H9 (cell line): ENCODE measurements at regions not wholly inside any gene's neighbourhood (a gene's known extent, or its start where the extent isn't known, plus 50 kb on each side); places are given as distances from the start of the nearest gene placed in this dataset.

Experiments used
- DNase-seq: peaks from one replicate; pipeline ENCODE4 v3.0.0-alpha.2; 2017
- H2AFZ ChIP-seq: one replicate; pipeline ENCODE4 v1.6.1; 2013; ENCODE audit warnings: mild to moderate bottlenecking, low read length, control low read depth, moderate library complexity
- H2AK5ac ChIP-seq: 2 replicates; pipeline ENCODE4 v1.6.1; 2013; ENCODE audit warnings: low read length, control low read depth, mixed read lengths; ENCODE audit not compliant: insufficient read length
- H2BK120ac ChIP-seq: one replicate; pipeline ENCODE4 v1.6.1; 2013; ENCODE audit warnings: low read depth, mild to moderate bottlenecking, low read length, control low read depth, inconsistent platforms; ENCODE audit not compliant: poor library complexity, severe bottlenecking
- H2BK12ac ChIP-seq: 2 replicates; pipeline ENCODE4 v1.6.1; 2013; ENCODE audit warnings: low read length, control low read depth, mixed read lengths, low read depth; ENCODE audit not compliant: insufficient read length
- H2BK15ac ChIP-seq: 2 replicates; pipeline ENCODE4 v1.6.1; 2013; ENCODE audit warnings: low read depth, low read length, control low read depth
- H2BK20ac ChIP-seq: one replicate; pipeline ENCODE4 v1.6.1; 2013; ENCODE audit warnings: low read depth, mild to moderate bottlenecking, low read length, control low read depth, inconsistent platforms; ENCODE audit not compliant: poor library complexity, severe bottlenecking
- H2BK5ac ChIP-seq: 2 replicates; pipeline ENCODE4 v1.6.1; 2013; ENCODE audit warnings: low read length, control low read depth, mixed read lengths; ENCODE audit not compliant: insufficient read length
- H3K14ac ChIP-seq: 2 replicates; pipeline ENCODE4 v1.6.1; 2013; ENCODE audit warnings: low read length, control low read depth; ENCODE audit not compliant: insufficient read depth
- H3K18ac ChIP-seq: 2 replicates; pipeline ENCODE4 v1.6.1; 2013; ENCODE audit warnings: low read depth, mild to moderate bottlenecking, mixed read lengths, low read length, control low read depth; ENCODE audit not compliant: insufficient read length
- H3K23ac ChIP-seq: 2 replicates; pipeline ENCODE4 v1.6.1; 2013; ENCODE audit warnings: low read length, control low read depth, mixed read lengths, low read depth; ENCODE audit not compliant: insufficient read length
- H3K23me2 ChIP-seq: 2 replicates; pipeline ENCODE4 v1.6.1; 2013; ENCODE audit warnings: low read depth, mild to moderate bottlenecking, mixed read lengths, low read length, control low read depth; ENCODE audit not compliant: insufficient read length, poor library complexity, severe bottlenecking
- H3K27ac ChIP-seq: 2 replicates; pipeline ENCODE4 v1.5.1; 2013; ENCODE audit warnings: low read length, control low read depth, mixed read lengths, low read depth; ENCODE audit not compliant: insufficient read length
- H3K27me3 ChIP-seq: 2 replicates; pipeline ENCODE4 v1.6.1; 2013; ENCODE audit warnings: low read length, control low read depth, inconsistent platforms; ENCODE audit not compliant: insufficient read depth
- H3K4ac ChIP-seq: 2 replicates; pipeline ENCODE4 v1.6.1; 2013; ENCODE audit warnings: low read depth, mild to moderate bottlenecking, control low read depth, inconsistent platforms, low read length, moderate library complexity
- H3K4me1 ChIP-seq: 2 replicates; pipeline ENCODE4 v1.6.1; 2013; ENCODE audit warnings: low read length, control low read depth, inconsistent platforms; ENCODE audit not compliant: insufficient read depth
- H3K4me2 ChIP-seq: 2 replicates; pipeline ENCODE4 v1.6.1; 2013; ENCODE audit warnings: low read length, control low read depth, mixed read lengths; ENCODE audit not compliant: insufficient read length, insufficient read depth
- H3K56ac ChIP-seq: 2 replicates; pipeline ENCODE4 v1.6.1; 2013; ENCODE audit warnings: low read depth, mild to moderate bottlenecking, mixed read lengths, low read length, control low read depth; ENCODE audit not compliant: insufficient read length
- H3K79me1 ChIP-seq: 2 replicates; pipeline ENCODE4 v1.6.1; 2013; ENCODE audit warnings: low read depth, mild to moderate bottlenecking, moderate library complexity, low read length, control low read depth, inconsistent platforms; ENCODE audit not compliant: insufficient read depth, poor library complexity, severe bottlenecking
- H3K79me2 ChIP-seq: 2 replicates; pipeline ENCODE4 v1.6.1; 2013; ENCODE audit warnings: low read length, control low read depth, inconsistent platforms; ENCODE audit not compliant: insufficient read depth
- H3K9ac ChIP-seq: 2 replicates; pipeline ENCODE4 v1.6.1; 2013; ENCODE audit warnings: low read length, control low read depth, mixed read lengths; ENCODE audit not compliant: insufficient read length; ENCODE audit errors: extremely low read depth
- H3K9me3 ChIP-seq: one replicate; pipeline ENCODE4 v1.6.1; 2013; ENCODE audit warnings: low read depth, low read length, inconsistent platforms; ENCODE audit not compliant: control insufficient read depth
- H3T11ph ChIP-seq: one replicate; pipeline ENCODE4 v1.6.1; 2013; ENCODE audit warnings: mild to moderate bottlenecking, low read length, control low read depth, inconsistent platforms
- H4K20me1 ChIP-seq: one replicate; pipeline ENCODE4 v1.6.1; 2013; ENCODE audit not compliant: control insufficient read depth, insufficient read length, insufficient read depth
- H4K5ac ChIP-seq: 2 replicates; pipeline ENCODE4 v1.6.1; 2013; ENCODE audit warnings: low read depth, mild to moderate bottlenecking, mixed read lengths, low read length, control low read depth; ENCODE audit not compliant: insufficient read length
- H4K8ac ChIP-seq: replicated peaks from 2 replicates; pipeline ENCODE4 v1.6.1; 2013; ENCODE audit warnings: low read length, control low read depth, mixed read lengths, low read depth; ENCODE audit not compliant: insufficient read length
- H4K91ac ChIP-seq: 2 replicates; pipeline ENCODE4 v1.6.1; 2013; ENCODE audit warnings: low read depth, mild to moderate bottlenecking, moderate library complexity, mixed read lengths, low read length, control low read depth; ENCODE audit not compliant: insufficient read length
- H3K27ac Mint-ChIP-seq, 3 experiments: 2 replicates in 2 of 3; 3 replicates in 1 of 3; pipeline ENCODE4 v1.8.0; 2020 to 2021; ENCODE audit warnings: mixed read lengths in 3 of 3, mild to moderate bottlenecking in 1 of 3, moderate library complexity in 1 of 3
- H3K27me3 Mint-ChIP-seq: 2 replicates; pipeline ENCODE4 v1.8.0; 2021; ENCODE audit warnings: low read depth, mild to moderate bottlenecking, moderate library complexity, mixed read lengths
- H3K36me3 Mint-ChIP-seq, 3 experiments: 2 replicates in 2 of 3; 3 replicates in 1 of 3; pipeline ENCODE4 v1.8.0; 2020 to 2021; ENCODE audit warnings: low read depth in 3 of 3, mixed read lengths in 3 of 3; ENCODE audit not compliant: insufficient read depth in 1 of 3
- H3K4me1 Mint-ChIP-seq, 2 experiments: 2 replicates each; pipeline ENCODE4 v1.8.0; 2020; ENCODE audit warnings: mixed read lengths in 2 of 2
- H3K4me3 Mint-ChIP-seq, 2 experiments: 2 replicates in 1 of 2; 3 replicates in 1 of 2; pipeline ENCODE4 v1.8.0; 2020 to 2021; ENCODE audit warnings: mild to moderate bottlenecking in 2 of 2, mixed read lengths in 2 of 2, moderate library complexity in 1 of 2
- H3K9me3 Mint-ChIP-seq, 2 experiments: 2 replicates in 1 of 2; 3 replicates in 1 of 2; pipeline ENCODE4 v1.8.0; 2020; ENCODE audit warnings: mild to moderate bottlenecking in 2 of 2, mixed read lengths in 2 of 2, moderate library complexity in 1 of 2
- CTCF ChIP-seq: fragments of 200-600 bp; sonication (generic); conservative IDR thresholded peaks from 3 replicates; pipeline ENCODE4 v1.8.0; 2021; ENCODE audit warnings: antibody characterized with exemption, mild to moderate bottlenecking
- WGBS: extraction: QIAGEN DNeasy Blood & Tissue Kit; methylation state at CpG from one replicate; pipeline ENCODE4 v1.1.7; 2013; ENCODE audit warnings: missing lambda C conversion rate, low lambda C conversion rate, mixed read lengths; ENCODE audit not compliant: insufficient read length; ENCODE audit errors: extremely low coverage; 5-methylcytosine and 5-hydroxymethylcytosine counted together

DNA sequence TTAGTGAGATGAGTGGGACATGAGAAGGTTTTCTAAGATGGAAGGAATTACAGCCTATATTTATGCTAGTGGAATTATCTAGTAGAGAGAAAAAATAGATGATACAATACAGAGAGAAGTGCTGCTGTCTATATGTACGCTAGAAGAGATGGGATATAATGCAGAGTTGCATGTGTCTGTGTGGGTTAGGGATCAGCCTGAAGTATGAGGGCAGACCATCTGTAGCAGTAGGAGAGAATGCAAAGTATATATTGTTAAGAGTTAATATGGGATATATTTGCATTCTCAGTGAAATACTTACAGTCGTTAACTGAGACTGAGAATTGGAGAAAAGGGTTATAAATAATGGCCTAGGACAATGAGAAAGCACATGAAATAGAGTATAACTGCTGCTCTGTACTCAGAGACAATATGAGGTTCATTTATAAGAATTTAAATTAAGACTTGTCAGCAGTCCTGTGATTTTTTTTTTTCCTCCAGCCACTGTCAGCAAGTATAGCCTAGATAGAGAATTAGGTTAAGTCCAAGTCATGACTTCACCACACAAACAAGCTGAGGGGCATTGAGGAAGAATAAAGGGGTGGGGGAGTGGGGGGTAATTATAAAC is 77.8 kb downstream of the SLITRK1 start:
- Mint-ChIP-seq H3K27me3 (no peaks in the 10 kb centered on the region), H3K36me3 (no peaks in the 10 kb centered on the region), H3K4me3 (no peak overlapping the region), H3K4me1 (peaks cover 3 to 9% of the 10 kb centered on the region in 2 experiments; a peak in 2 of 4 replicates), H3K9me3 (no peaks in the 10 kb centered on the region; a peak in 1 of 5 replicates), H3K27ac (no peak overlapping the region)
- Histone ChIP-seq H3K23me2 (no peaks in the 10 kb centered on the region), H3T11ph (no peak overlapping the region), H3K56ac (no peak overlapping the region), H4K8ac (no peak overlapping the region), H4K5ac (no peak overlapping the region), H3K9ac (no peak overlapping the region), H3K4me2 (no peak overlapping the region), H2BK15ac (no peak overlapping the region), H3K18ac (no peak overlapping the region), H2AFZ (no peak overlapping the region), H3K4ac (no peak overlapping the region), H2AK5ac (no peak overlapping the region), H3K79me2 (no peaks in the 10 kb centered on the region), H3K27ac (no peak overlapping the region), H3K27me3 (no peaks in the 10 kb centered on the region), H2BK120ac (no peak overlapping the region), H2BK5ac (no peak overlapping the region), H3K4me1 (no peaks in the 10 kb centered on the region), H3K79me1 (no peaks in the 10 kb centered on the region), H2BK12ac (no peak overlapping the region), H2BK20ac (no peak overlapping the region), H3K14ac (no peak overlapping the region), H3K9me3 (no peaks in the 10 kb centered on the region), H4K91ac (no peak overlapping the region), H4K20me1 (no peaks in the 10 kb centered on the region), H3K23ac (no peak overlapping the region)
- no CpG with 5 or more reads among the region's 2 CpGs for WGBS
- no peak for DNase-seq
- no peak for TF ChIP-seq CTCF
